ENCODE measurements at regions not wholly inside any gene's neighbourhood (a gene's known extent, or its start where the extent isn't known, plus 50 kb on each side); places are given as distances from the start of the nearest gene placed in this dataset.

- Histone ChIP-seq H3K27me3 (no peaks in the 10 kb centered on the region), H3K4me1 (peaks cover 0 to under 1% (median 0%) of the 10 kb centered on the region in 12 donors), H3K27ac (no peak overlapping the region), H3K4me3 (no peak overlapping the region), H3K36me3 (no peaks in the 10 kb centered on the region), H3K9me3 (no peaks in the 10 kb centered on the region)
- 84 to 92% (median 88%) methylated on average over 5 of the region's 5 CpGs for WGBS, 4 donors
- intact Hi-C loops (cut with DNase I), result no loop called here
- ATAC-seq, result no peak
- no peak for TF ChIP-seq POLR2A (IDR thresholded peaks at IDR 0.05)
- TF ChIP-seq CTCF (IDR thresholded peaks at IDR 0.05), result no peak
- no peak for DNase-seq
These were observed 330.8 kb downstream of the OSR1 start for GRCh38 chr2:19027626-19028025.

GRCh38 chr2:19026261-19026660 lies 332.2 kb downstream of the OSR1 start:
- H3K4me3 ChIP-seq, result no peak overlapping the region
- intact Hi-C loops (cut with DNase I), result no loop called here
- ATAC-seq (no peak), DNase-seq (no peak)
- H3K27ac ChIP-seq, result no peak overlapping the region
- no peak for TF ChIP-seq CTCF (IDR thresholded peaks at IDR 0.05)
- TF ChIP-seq POLR2A (IDR thresholded peaks at IDR 0.05), result no peak
- H3K27me3 ChIP-seq, result no peaks in the 10 kb centered on the region
- peaks cover 0 to 2% (median 0%) of the 10 kb centered on the region in 12 donors for H3K4me1 ChIP-seq
- H3K9me3 ChIP-seq, result no peaks in the 10 kb centered on the region
- H3K36me3 ChIP-seq, result no peaks in the 10 kb centered on the region
- whole genome bisulfite sequencing, 4 donors, result 67 to 73% (median 70%) methylated on average over 2 of the region's 2 CpGs

GRCh38 chr2:19022334-19022733 lies 336.1 kb downstream of the OSR1 start:
- WGBS, 4 donors, result 88 to 92% (median 91%) methylated on average over 5 of the region's 5 CpGs
- intact Hi-C loops (cut with DNase I), result no loop called here
- DNase-seq, result no peak
- H3K27me3 ChIP-seq, result no peaks in the 10 kb centered on the region
- no peak overlapping the region for H3K4me3 ChIP-seq
- no peak overlapping the region for H3K27ac ChIP-seq
- no peaks in the 10 kb centered on the region for H3K9me3 ChIP-seq
- no peak for TF ChIP-seq CTCF (IDR thresholded peaks at IDR 0.05)
- no peak for TF ChIP-seq POLR2A (IDR thresholded peaks at IDR 0.05)
- no peak for ATAC-seq
- peaks cover 0 to 11% (median 2%) of the 10 kb centered on the region in 12 donors for H3K4me1 ChIP-seq
- H3K36me3 ChIP-seq, result no peaks in the 10 kb centered on the region

- DNase-seq (no peak), ATAC-seq (peak; percentile 4 to 69 (median 24))
- 84 to 98% (median 93%) methylated on average over 5 of the region's 5 CpGs for WGBS, 4 donors
- H3K4me1 ChIP-seq, result peaks cover 0 to 11% (median 2%) of the 10 kb centered on the region in 12 donors
- H3K36me3 ChIP-seq, result no peaks in the 10 kb centered on the region
- H3K27ac ChIP-seq, result peak overlapping the region in 1 of 12 donors; percentile 18
- intact Hi-C loops (cut with DNase I), result no loop called here
- no peak overlapping the region for H3K4me3 ChIP-seq
- H3K27me3 ChIP-seq, result no peaks in the 10 kb centered on the region
- TF ChIP-seq POLR2A (IDR thresholded peaks at IDR 0.05), result no peak
- TF ChIP-seq CTCF (IDR thresholded peaks at IDR 0.05), result no peak
- H3K9me3 ChIP-seq, result no peaks in the 10 kb centered on the region
These were observed 336.7 kb downstream of the OSR1 start for GRCh38 chr2:19021721-19022120.

Measured in heart left ventricle (tissue), 16 donors.